HepG2 (cell line): ENCODE measurements at regions not wholly inside any gene's neighbourhood (a gene's known extent, or its start where the extent isn't known, plus 50 kb on each side); places are given as distances from the start of the nearest gene placed in this dataset.

Experiments used
- ATAC-seq: fragments of 200-7000 bp; cut with Tn5 transposase; 3 replicates; pipeline ENCODE4 v1.9.1; 2020; ENCODE audit warnings: mild to moderate bottlenecking, moderate library complexity
- BruUV-seq: library from RNA; stranded (reverse); fragments of 400-500 nt; replicated peaks from 2 replicates; lab custom pipeline; 2021; lab: Mats Ljungman, UMichigan
- CTCF ChIA-PET: fragments of 300-600 bp; formaldehyde crosslinking; extraction: SDS; loops from one replicate; lab custom pipeline; 2021; ENCODE audit warnings: low total read pairs, inconsistent platforms, low intra/inter-chr PET ratio; lab: Yijun Ruan, JAX
- POLR2A ChIA-PET: fragments of 350-600 bp; sonication (Branson Sonifier 250); formaldehyde crosslinking; loops from one replicate; lab custom pipeline; 2020; ENCODE audit warnings: antibody characterized with exemption, inconsistent platforms; lab: Yijun Ruan, JAX
- DNase-seq: peaks from one replicate; pipeline ENCODE4 v3.0.0-alpha.2; 2015; ENCODE audit warnings: low spot score
- FAIRE-seq: peaks from 3 replicates; lab custom pipeline; 2011; peaks lifted over from hg19 to GRCh38; lab: Jason Lieb, UNC
- H2AFZ ChIP-seq: one replicate; pipeline ENCODE4 v1.6.1; 2011; ENCODE audit warnings: low read length, inconsistent platforms
- H3K27ac ChIP-seq: fragments of 300-600 bp; 3 replicates; pipeline ENCODE4 v1.8.0; 2011; ENCODE audit warnings: mixed run types, mild to moderate bottlenecking, mixed read lengths, low read length, inconsistent platforms; ENCODE audit not compliant: insufficient read depth; ENCODE audit errors: extremely low read length
- H3K27me3 ChIP-seq, 2 experiments: fragments of 200-600 bp in 1 of 2; 2 replicates in 1 of 2; 3 replicates in 1 of 2; pipeline versions ENCODE4 v1.6.0 to v1.8.0; 2011; ENCODE audit warnings: low read length in 2 of 2, mild to moderate bottlenecking in 2 of 2, moderate library complexity in 2 of 2, inconsistent platforms in 1 of 2; ENCODE audit not compliant: insufficient read depth in 2 of 2, control insufficient read depth in 1 of 2
- H3K36me3 ChIP-seq, 2 experiments: fragments of 200-600 bp in 1 of 2; replicated peaks in 1 of 2; 2 replicates in 1 of 2; 3 replicates in 1 of 2; pipeline versions ENCODE4 v1.5.1 to v1.8.0; 2011; ENCODE audit warnings: low read length in 2 of 2, inconsistent platforms in 1 of 2; ENCODE audit not compliant: insufficient read depth in 2 of 2, control insufficient read depth in 1 of 2
- H3K4me1 ChIP-seq: 2 replicates; pipeline ENCODE4 v1.5.1; 2012; ENCODE audit warnings: low read length, inconsistent platforms; ENCODE audit not compliant: insufficient read depth
- H3K4me2 ChIP-seq: 2 replicates; pipeline ENCODE4 v1.6.0; 2011; ENCODE audit warnings: low read depth, low read length, inconsistent platforms
- H3K4me3 ChIP-seq, 3 experiments: fragments of 200-600 bp in 1 of 3; sonication (generic), shearing (Covaris generic) in 1 of 3; replicated peaks in 1 of 3; 2 replicates each; pipeline ENCODE4 v1.5.1; 2011 to 2016; ENCODE audit warnings: low read length in 3 of 3, inconsistent platforms in 2 of 3, low read depth in 2 of 3, mild to moderate bottlenecking in 2 of 3, control low read depth in 1 of 3, mixed read lengths in 1 of 3; ENCODE audit not compliant: insufficient read depth in 1 of 3
- H3K79me2 ChIP-seq: one replicate; pipeline ENCODE4 v1.6.1; 2011; ENCODE audit warnings: low read length, inconsistent platforms; ENCODE audit not compliant: insufficient read depth
- H3K9ac ChIP-seq: 2 replicates; pipeline ENCODE4 v1.6.0; 2011; ENCODE audit warnings: mild to moderate bottlenecking, low read depth, low read length, inconsistent platforms; ENCODE audit not compliant: insufficient read depth
- H3K9me3 ChIP-seq: 2 replicates; pipeline ENCODE4 v1.5.1; 2012; ENCODE audit warnings: mild to moderate bottlenecking, low read length
- H4K20me1 ChIP-seq: 2 replicates; pipeline ENCODE4 v1.6.0; 2011; ENCODE audit warnings: inconsistent platforms, mild to moderate bottlenecking, low read length, moderate library complexity; ENCODE audit not compliant: insufficient read depth
- ARID2 ChIP-seq: sonication (generic); formaldehyde crosslinking; IDR thresholded peaks from 2 replicates; pipeline ENCODE4 v1.8.1; 2022; ENCODE audit warnings: mild to moderate bottlenecking, missing genetic modification reagents, borderline replicate concordance
- ELK4 ChIP-seq: sonication (generic); formaldehyde crosslinking; IDR thresholded peaks from 2 replicates; pipeline ENCODE4 v1.9.0; 2021; ENCODE audit warnings: missing genetic modification reagents, borderline replicate concordance
- GATAD1 ChIP-seq: IDR thresholded peaks from 2 replicates; pipeline ENCODE4 v1.6.1; 2016; ENCODE audit warnings: missing genetic modification reagents, missing compliant biosample characterization
- MED8 ChIP-seq: sonication (generic); formaldehyde crosslinking; IDR thresholded peaks from 2 replicates; pipeline ENCODE4 v1.8.1; 2023; ENCODE audit warnings: mild to moderate bottlenecking, missing genetic modification reagents; ENCODE audit not compliant: insufficient replicate concordance
- MZF1 ChIP-seq: sonication (generic); formaldehyde crosslinking; IDR thresholded peaks from 2 replicates; pipeline ENCODE4 v1.8.1; 2023; ENCODE audit warnings: mild to moderate bottlenecking, missing genetic modification reagents, borderline replicate concordance
- PRDM10 ChIP-seq: sonication (generic); formaldehyde crosslinking; IDR thresholded peaks from 2 replicates; pipeline ENCODE4 v1.4.0; 2020; ENCODE audit warnings: low read depth, missing genetic modification reagents
- RNF219 ChIP-seq: sonication (generic); formaldehyde crosslinking; IDR thresholded peaks from 2 replicates; pipeline ENCODE4 v1.5.0; 2020; ENCODE audit warnings: mild to moderate bottlenecking, missing genetic modification reagents
- SETDB1 ChIP-seq: sonication (generic); formaldehyde crosslinking; IDR thresholded peaks from 2 replicates; pipeline ENCODE4 v1.5.1; 2020; ENCODE audit warnings: missing genetic modification reagents, mild to moderate bottlenecking, borderline replicate concordance
- ZNF180 ChIP-seq: sonication (generic); formaldehyde crosslinking; IDR thresholded peaks from 2 replicates; pipeline ENCODE4 v1.4.0; 2020; ENCODE audit warnings: low read depth, missing genetic modification reagents, borderline replicate concordance
- ZNF317 ChIP-seq: sonication (generic); formaldehyde crosslinking; IDR thresholded peaks from 2 replicates; pipeline ENCODE4 v1.5.0; 2020; ENCODE audit warnings: mild to moderate bottlenecking, missing genetic modification reagents
- ZNF569 ChIP-seq: sonication (generic); formaldehyde crosslinking; IDR thresholded peaks from 2 replicates; pipeline ENCODE4 v1.5.0; 2020; ENCODE audit warnings: mild to moderate bottlenecking, missing genetic modification reagents, moderate library complexity, borderline replicate concordance
- WGBS: methylation state at CpG from one replicate; pipeline ENCODE4 v1.1.6; 2017; ENCODE audit warnings: low lambda C conversion rate; 5-methylcytosine and 5-hydroxymethylcytosine counted together
- in situ Hi-C: cut with HindIII; loops from 2 replicates; pipeline ENCODE4 v1.10.0; 2017; ENCODE audit warnings: low pct_unique_long_range_greater_than_20kb; ENCODE audit not compliant: extremely low pct_ligation_motif_present
- intact Hi-C: fragments of 100-400 bp; cut with micrococcal nuclease; formaldehyde crosslinking; loops from one replicate; pipeline ENCODE4 v1.10.0; 2022; ENCODE audit not compliant: unreplicated experiment

GRCh38 chr6:155936551-155936950 is 480.9 kb upstream of the NOX3 start:
- Histone ChIP-seq H3K79me2 (no peaks in the 10 kb centered on the region), H3K4me2 (no peak overlapping the region), H3K27me3 (no peaks in the 10 kb centered on the region; a peak in 1 of 5 replicates), H3K9ac (no peak overlapping the region), H4K20me1 (no peaks in the 10 kb centered on the region), H2AFZ (no peak overlapping the region), H3K4me1 (no peaks in the 10 kb centered on the region), H3K4me3 (no peak overlapping the region), H3K36me3 (no peaks in the 10 kb centered on the region), H3K9me3 (no peaks in the 10 kb centered on the region), H3K27ac (no peak overlapping the region)
- POLR2A ChIA-PET: no interaction called here
- no TSS peak for BruUV-seq
- ATAC-seq (no peak), FAIRE-seq (no peak), DNase-seq (no peak)
- 14% methylated on average over 5 of the region's 5 CpGs for WGBS
- intact Hi-C loops (no loop called here), in situ Hi-C loops (no loop called here)
- CTCF ChIA-PET: no interaction called here
- TF ChIP-seq ZNF180 (CRISPR knock-in tag) (no peak), GATAD1 (CRISPR knock-in tag) (no peak), MED8 (no peak), RNF219 (CRISPR knock-in tag) (no peak), ELK4 (no peak), ARID2 (CRISPR knock-in tag) (no peak), MZF1 (CRISPR knock-in tag) (no peak), SETDB1 (CRISPR knock-in tag) (no peak), ZNF317 (CRISPR knock-in tag) (no peak), PRDM10 (CRISPR knock-in tag) (no peak), ZNF569 (CRISPR knock-in tag) (no peak)
